CD14-positive monocyte (primary cell): ENCODE measurements at regions not wholly inside any gene's neighbourhood (a gene's known extent, or its start where the extent isn't known, plus 50 kb on each side); places are given as distances from the start of the nearest gene placed in this dataset.

ENCODE experiments used
- DNase-seq, 3 donors: peaks; one replicate each; pipeline ENCODE4 v3.0.0-alpha.2; 2011 to 2022
- H2AFZ ChIP-seq: 2 replicates; pipeline ENCODE4 v1.6.0; 2012; ENCODE audit warnings: mild to moderate bottlenecking, low read depth, low read length, inconsistent platforms; ENCODE audit not compliant: insufficient read depth, poor library complexity, severe bottlenecking
- H3K27ac ChIP-seq, 2 donors: 1 replicate in 1 of 2; 2 replicates in 1 of 2; pipeline ENCODE4 v1.5.1; 2012 to 2013; ENCODE audit warnings: low read length in 2 of 2, control low read depth in 1 of 2, inconsistent platforms in 1 of 2, low read depth in 1 of 2, mild to moderate bottlenecking in 1 of 2
- H3K27me3 ChIP-seq, 2 donors: one replicate each; pipeline versions ENCODE4 v1.6.0 to v1.6.1; 2011 to 2013; ENCODE audit warnings: low read length in 2 of 2; ENCODE audit not compliant: control insufficient read depth in 2 of 2, insufficient read depth in 2 of 2
- H3K36me3 ChIP-seq, 2 donors: replicated peaks in 1 of 2; 1 replicate in 1 of 2; 2 replicates in 1 of 2; pipeline versions ENCODE4 v1.5.1 to v1.6.1; 2012 to 2013; ENCODE audit warnings: low read length in 2 of 2, control low read depth in 1 of 2, inconsistent platforms in 1 of 2, mild to moderate bottlenecking in 1 of 2; ENCODE audit not compliant: insufficient read depth in 2 of 2, control insufficient read depth in 1 of 2
- H3K4me1 ChIP-seq, 2 donors: 1 replicate in 1 of 2; 2 replicates in 1 of 2; pipeline versions ENCODE4 v1.5.1 to v1.6.1; 2012 to 2013; ENCODE audit warnings: low read length in 2 of 2, control low read depth in 1 of 2, inconsistent platforms in 1 of 2, mild to moderate bottlenecking in 1 of 2, moderate library complexity in 1 of 2; ENCODE audit not compliant: insufficient read depth in 2 of 2, control insufficient read depth in 1 of 2
- H3K4me2 ChIP-seq: replicated peaks from 2 replicates; pipeline ENCODE3; 2012; ENCODE audit warnings: low read length, moderate library complexity, mild to moderate bottlenecking; ENCODE audit not compliant: poor library complexity, severe bottlenecking; ENCODE audit errors: extremely low read depth
- H3K4me3 ChIP-seq, 3 experiments: fragments of 200-600 bp in 1 of 3; sonication (generic) in 1 of 3; replicated peaks in 1 of 3; 1 replicate in 2 of 3; 2 replicates in 1 of 3; pipeline ENCODE4 v1.5.1; 2011 to 2013; ENCODE audit warnings: low read length in 3 of 3, mild to moderate bottlenecking in 3 of 3, control low read depth in 2 of 3, low read depth in 2 of 3, inconsistent platforms in 1 of 3, moderate library complexity in 1 of 3
- H3K79me2 ChIP-seq: 2 replicates; pipeline ENCODE4 v1.6.0; 2012; ENCODE audit warnings: mild to moderate bottlenecking, control low read depth, inconsistent platforms, low read length, moderate library complexity; ENCODE audit not compliant: insufficient read depth
- H3K9ac ChIP-seq: 2 replicates; pipeline ENCODE4 v1.6.0; 2017; ENCODE audit warnings: low read length, mild to moderate bottlenecking; ENCODE audit not compliant: insufficient read depth, poor library complexity, severe bottlenecking
- H3K9me3 ChIP-seq, 2 donors: replicated peaks in 1 of 2; 1 replicate in 1 of 2; 2 replicates in 1 of 2; pipeline versions ENCODE4 v1.5.1 to v1.6.1; 2012 to 2013; ENCODE audit warnings: low read length in 2 of 2, control low read depth in 1 of 2; ENCODE audit not compliant: control insufficient read depth in 1 of 2, insufficient read depth in 1 of 2
- H4K20me1 ChIP-seq: 2 replicates; pipeline ENCODE4 v1.6.0; 2012; ENCODE audit warnings: mild to moderate bottlenecking, low read length, control low read depth, moderate library complexity; ENCODE audit not compliant: insufficient read depth
- H3K27ac Mint-ChIP-seq, 7 donors: one replicate each; pipeline ENCODE4 v1.8.0; 2020; ENCODE audit warnings: mild to moderate bottlenecking in 7 of 7, mixed read lengths in 7 of 7, moderate library complexity in 6 of 7, inconsistent platforms in 2 of 7
- H3K27me3 Mint-ChIP-seq, 3 donors: one replicate each; pipeline ENCODE4 v1.8.0; 2021 to 2022; ENCODE audit warnings: low read depth in 3 of 3, mild to moderate bottlenecking in 3 of 3, mixed read lengths in 3 of 3, moderate library complexity in 3 of 3, inconsistent platforms in 1 of 3
- H3K36me3 Mint-ChIP-seq, 2 donors: one replicate each; pipeline ENCODE4 v1.8.0; 2020; ENCODE audit warnings: mixed read lengths in 2 of 2, inconsistent platforms in 1 of 2, mild to moderate bottlenecking in 1 of 2
- H3K4me1 Mint-ChIP-seq: one replicate; pipeline ENCODE4 v1.8.0; 2020; ENCODE audit warnings: mild to moderate bottlenecking, mixed read lengths
- H3K4me3 Mint-ChIP-seq, 2 donors: one replicate each; pipeline ENCODE4 v1.8.0; 2020; ENCODE audit warnings: mild to moderate bottlenecking in 2 of 2, mixed read lengths in 2 of 2, moderate library complexity in 1 of 2
- H3K9me3 Mint-ChIP-seq, 7 donors: one replicate each; pipeline ENCODE4 v1.8.0; 2020 to 2022; ENCODE audit warnings: mixed read lengths in 7 of 7, mild to moderate bottlenecking in 6 of 7, moderate library complexity in 6 of 7, inconsistent platforms in 2 of 7
- WGBS: methylation state at CpG from one replicate; pipeline ENCODE4 v1.1.5; 2013; ENCODE audit warnings: missing lambda C conversion rate; ENCODE audit not compliant: insufficient coverage; 5-methylcytosine and 5-hydroxymethylcytosine counted together
- intact Hi-C, 2 donors: fragments of 100-400 bp; cut with micrococcal nuclease; formaldehyde crosslinking; loops; one replicate each; pipeline versions ENCODE4 v1.15.0 to v1.15.1; 2023
- TF ChIP-seq, protein P1 (sequence below): fragments of 200-600 bp; IDR thresholded peaks from one replicate; pipeline ENCODE4 v1.8.0; 2022; ENCODE audit warnings: antibody characterized with exemption, mild to moderate bottlenecking

GRCh38 chr5:174999581-174999980 lies 275.2 kb downstream of the MSX2 start:
- TF ChIP-seq, protein P1, sequence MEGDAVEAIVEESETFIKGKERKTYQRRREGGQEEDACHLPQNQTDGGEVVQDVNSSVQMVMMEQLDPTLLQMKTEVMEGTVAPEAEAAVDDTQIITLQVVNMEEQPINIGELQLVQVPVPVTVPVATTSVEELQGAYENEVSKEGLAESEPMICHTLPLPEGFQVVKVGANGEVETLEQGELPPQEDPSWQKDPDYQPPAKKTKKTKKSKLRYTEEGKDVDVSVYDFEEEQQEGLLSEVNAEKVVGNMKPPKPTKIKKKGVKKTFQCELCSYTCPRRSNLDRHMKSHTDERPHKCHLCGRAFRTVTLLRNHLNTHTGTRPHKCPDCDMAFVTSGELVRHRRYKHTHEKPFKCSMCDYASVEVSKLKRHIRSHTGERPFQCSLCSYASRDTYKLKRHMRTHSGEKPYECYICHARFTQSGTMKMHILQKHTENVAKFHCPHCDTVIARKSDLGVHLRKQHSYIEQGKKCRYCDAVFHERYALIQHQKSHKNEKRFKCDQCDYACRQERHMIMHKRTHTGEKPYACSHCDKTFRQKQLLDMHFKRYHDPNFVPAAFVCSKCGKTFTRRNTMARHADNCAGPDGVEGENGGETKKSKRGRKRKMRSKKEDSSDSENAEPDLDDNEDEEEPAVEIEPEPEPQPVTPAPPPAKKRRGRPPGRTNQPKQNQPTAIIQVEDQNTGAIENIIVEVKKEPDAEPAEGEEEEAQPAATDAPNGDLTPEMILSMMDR, result no peak
- no peak overlapping the region for H3K27ac Mint-ChIP-seq
- H3K9me3 Mint-ChIP-seq, result peaks cover 0 to 19% (median 4%) of the 10 kb centered on the region in 7 donors
- WGBS, result 68% methylated on average over 6 of the region's 8 CpGs
- DNase-seq, result no peak
- H3K4me1 ChIP-seq, result no peaks in the 10 kb centered on the region
- no peaks in the 10 kb centered on the region for H3K27me3 ChIP-seq
- no peaks in the 10 kb centered on the region for H3K36me3 Mint-ChIP-seq
- no peak overlapping the region for H3K4me2 ChIP-seq
- H2AFZ ChIP-seq, result no peak overlapping the region
- H3K27me3 Mint-ChIP-seq, result peaks cover 1 to 3% (median 3%) of the 10 kb centered on the region in 3 donors
- no peak overlapping the region for H3K27ac ChIP-seq
- H3K36me3 ChIP-seq, result no peaks in the 10 kb centered on the region
- no peak overlapping the region for H3K4me3 Mint-ChIP-seq
- no peaks in the 10 kb centered on the region for H4K20me1 ChIP-seq
- H3K79me2 ChIP-seq, result no peaks in the 10 kb centered on the region
- H3K9ac ChIP-seq, result no peak overlapping the region
- H3K4me1 Mint-ChIP-seq, result no peaks in the 10 kb centered on the region
- H3K9me3 ChIP-seq, result no peaks in the 10 kb centered on the region
- intact Hi-C loops, result no loop called here
- H3K4me3 ChIP-seq, result no peak overlapping the region

GRCh38 chr5:174998131-174998730 lies 273.8 kb downstream of the MSX2 start:
- WGBS, result 100% methylated on average over 1 of the region's 5 CpGs
- Mint-ChIP-seq H3K27me3 (peaks cover 1 to 3% (median 3%) of the 10 kb centered on the region in 3 donors), H3K27ac (no peak overlapping the region), H3K4me1 (no peaks in the 10 kb centered on the region), H3K9me3 (peaks cover 0 to 10% (median 2%) of the 10 kb centered on the region in 7 donors), H3K36me3 (no peaks in the 10 kb centered on the region), H3K4me3 (no peak overlapping the region)
- DNase-seq, result no peak
- H3K4me2 ChIP-seq, result no peak overlapping the region
- intact Hi-C loops, result no loop called here
- H3K27ac ChIP-seq, result no peak overlapping the region
- TF ChIP-seq, protein P1, result no peak
- no peaks in the 10 kb centered on the region for H4K20me1 ChIP-seq
- H3K36me3 ChIP-seq, result no peaks in the 10 kb centered on the region
- no peak overlapping the region for H3K4me3 ChIP-seq
- no peaks in the 10 kb centered on the region for H3K4me1 ChIP-seq
- H3K9me3 ChIP-seq, result no peaks in the 10 kb centered on the region
- H3K27me3 ChIP-seq, result no peaks in the 10 kb centered on the region
- no peaks in the 10 kb centered on the region for H3K79me2 ChIP-seq
- H3K9ac ChIP-seq, result no peak overlapping the region
- H2AFZ ChIP-seq, result no peak overlapping the region
